CD4-positive, CD25-positive, alpha-beta regulatory T cell (primary cell): ENCODE measurements at regions not wholly inside any gene's neighbourhood (a gene's known extent, or its start where the extent isn't known, plus 50 kb on each side); places are given as distances from the start of the nearest gene placed in this dataset.

Source experiments
- ATAC-seq, 2 donors: fragments of 150-1000 bp; cut with Tn5 transposase; one replicate each; pipeline ENCODE4 v1.10.0; 2021; ENCODE audit warnings: low read depth in 2 of 2, moderate number of reproducible peaks in 2 of 2, moderate library complexity in 1 of 2
- DNase-seq, 3 donors: peaks; one replicate each; pipeline versions ENCODE4 v3.0.0 to v3.0.0-alpha.2; 2012 to 2022; ENCODE audit warnings: mixed read lengths in 1 of 3
- H3K27ac ChIP-seq: one replicate; pipeline ENCODE4 v1.7.0; 2013; ENCODE audit warnings: mild to moderate bottlenecking, low read length; ENCODE audit not compliant: insufficient read depth, poor library complexity, severe bottlenecking
- H3K27me3 ChIP-seq: one replicate; pipeline ENCODE4 v1.7.0; 2013; ENCODE audit warnings: low read length; ENCODE audit not compliant: control insufficient read depth, insufficient read depth
- H3K36me3 ChIP-seq: one replicate; pipeline ENCODE4 v1.7.0; 2013; ENCODE audit warnings: mild to moderate bottlenecking, low read length, moderate library complexity; ENCODE audit not compliant: control insufficient read depth, insufficient read depth
- H3K4me1 ChIP-seq: 2 replicates; pipeline ENCODE4 v1.7.0; 2013; ENCODE audit warnings: mild to moderate bottlenecking, low read length; ENCODE audit not compliant: insufficient read depth, control insufficient read depth, poor library complexity, severe bottlenecking
- H3K4me3 ChIP-seq: one replicate; pipeline ENCODE4 v1.7.0; 2013; ENCODE audit warnings: low read depth, mild to moderate bottlenecking, low read length, moderate library complexity
- H3K9me3 ChIP-seq, 2 experiments: 1 replicate in 1 of 2; 2 replicates in 1 of 2; pipeline ENCODE4 v1.7.0; 2013; ENCODE audit warnings: low read length in 2 of 2, mild to moderate bottlenecking in 1 of 2, moderate library complexity in 1 of 2; ENCODE audit not compliant: control insufficient read depth in 2 of 2
- H3K27ac Mint-ChIP-seq, 3 donors: one replicate each; pipeline ENCODE4 v1.8.0; 2020 to 2022; ENCODE audit warnings: mild to moderate bottlenecking in 3 of 3, mixed read lengths in 3 of 3, moderate library complexity in 2 of 3
- H3K27me3 Mint-ChIP-seq: one replicate; pipeline ENCODE4 v1.8.0; 2022; ENCODE audit warnings: mild to moderate bottlenecking, mixed read lengths
- H3K36me3 Mint-ChIP-seq: one replicate; pipeline ENCODE4 v1.8.0; 2020; ENCODE audit warnings: mixed read lengths
- H3K4me1 Mint-ChIP-seq, 4 donors: one replicate each; pipeline ENCODE4 v1.8.0; 2020 to 2022; ENCODE audit warnings: mixed read lengths in 4 of 4, mild to moderate bottlenecking in 1 of 4
- H3K4me3 Mint-ChIP-seq, 4 donors: one replicate each; pipeline ENCODE4 v1.8.0; 2020 to 2022; ENCODE audit warnings: mild to moderate bottlenecking in 4 of 4, mixed read lengths in 4 of 4, moderate library complexity in 3 of 4
- H3K9me3 Mint-ChIP-seq, 7 donors: one replicate each; pipeline ENCODE4 v1.8.0; 2020 to 2022; ENCODE audit warnings: mixed read lengths in 7 of 7, mild to moderate bottlenecking in 3 of 7, moderate library complexity in 2 of 7

DNA sequence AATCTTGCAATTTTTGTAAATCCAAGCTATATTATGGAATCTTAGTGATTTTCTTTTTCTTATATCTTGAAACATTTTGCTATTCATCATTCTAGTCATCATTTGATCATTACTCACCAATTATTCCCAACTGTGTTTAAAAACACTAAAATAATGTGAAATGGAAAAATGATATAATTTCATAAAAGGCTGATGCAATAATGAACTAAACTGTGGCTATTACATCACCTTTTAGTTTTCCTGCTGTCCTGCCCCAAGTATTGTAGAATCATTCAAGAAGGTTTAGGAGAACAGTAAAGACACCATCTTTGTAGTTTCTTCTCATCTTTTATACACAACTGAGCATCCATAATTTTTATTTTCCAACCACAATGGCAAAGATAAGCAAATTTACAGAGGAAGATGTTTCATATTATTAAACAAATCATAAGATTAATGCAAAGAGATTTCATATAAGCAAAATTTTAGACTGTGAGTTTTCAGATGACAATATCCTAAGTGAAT is 431.0 kb upstream of the SLC30A5 start:
- DNase-seq (no peak), ATAC-seq (no peak)
- Histone ChIP-seq H3K27me3 (peaks cover 4% of the 10 kb centered on the region), H3K4me1 (no peaks in the 10 kb centered on the region), H3K4me3 (no peak overlapping the region), H3K36me3 (no peaks in the 10 kb centered on the region), H3K9me3 (no peaks in the 10 kb centered on the region), H3K27ac (no peak overlapping the region)
- H3K9me3 Mint-ChIP-seq, result peaks cover 0 to 3% (median 0%) of the 10 kb centered on the region in 7 donors
- H3K4me1 Mint-ChIP-seq, result no peaks in the 10 kb centered on the region
- no peak overlapping the region for H3K4me3 Mint-ChIP-seq
- no peaks in the 10 kb centered on the region for H3K36me3 Mint-ChIP-seq
- peaks cover 27% of the 10 kb centered on the region for H3K27me3 Mint-ChIP-seq
- H3K27ac Mint-ChIP-seq, result no peak overlapping the region

DNA sequence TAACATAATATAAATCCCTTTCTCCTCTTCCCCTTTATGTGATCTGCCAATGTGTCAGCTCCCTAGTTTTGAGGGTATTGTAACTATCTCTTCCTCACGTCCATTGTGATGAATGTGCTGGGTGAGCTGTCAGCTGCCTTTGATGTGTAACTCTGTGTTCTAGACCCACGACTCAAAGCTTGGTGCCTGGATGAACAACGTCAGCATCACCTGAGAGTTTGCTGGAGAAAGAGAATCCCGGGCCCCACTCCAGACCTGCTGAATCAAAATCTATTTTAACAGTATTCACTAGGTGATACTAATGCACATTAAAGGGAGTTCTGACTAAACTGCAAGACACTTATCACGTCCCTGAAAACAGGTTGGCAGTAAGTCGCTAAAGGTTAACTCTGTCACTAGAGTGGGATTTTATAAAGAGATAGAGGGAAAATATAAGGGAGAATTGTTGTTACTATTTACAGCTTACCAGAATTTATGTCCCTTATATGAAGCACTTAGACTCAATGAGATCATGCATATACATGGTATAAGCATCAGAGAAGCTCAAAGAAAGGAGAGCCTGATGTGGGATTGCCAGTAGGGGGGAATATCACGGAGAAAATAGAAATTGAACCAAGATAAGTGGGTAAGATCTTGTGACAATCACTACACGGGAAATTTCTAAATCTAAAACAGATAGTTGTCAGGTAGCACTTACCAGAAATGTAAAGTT is 423.8 kb upstream of the SLC30A5 start:
- ATAC-seq, result no peak
- H3K9me3 Mint-ChIP-seq, result no peaks in the 10 kb centered on the region
- H3K27me3 ChIP-seq, result peaks cover 6% of the 10 kb centered on the region
- H3K27me3 Mint-ChIP-seq, result peaks cover 21% of the 10 kb centered on the region
- H3K36me3 Mint-ChIP-seq, result no peaks in the 10 kb centered on the region
- no peaks in the 10 kb centered on the region for H3K36me3 ChIP-seq
- no peaks in the 10 kb centered on the region for H3K4me1 ChIP-seq
- no peak overlapping the region for H3K4me3 Mint-ChIP-seq
- no peak overlapping the region for H3K27ac ChIP-seq
- no peak for DNase-seq
- H3K9me3 ChIP-seq, result no peaks in the 10 kb centered on the region
- H3K4me1 Mint-ChIP-seq, result peaks cover 0 to 4% (median under 1%) of the 10 kb centered on the region in 4 donors
- H3K4me3 ChIP-seq, result no peak overlapping the region
- no peak overlapping the region for H3K27ac Mint-ChIP-seq

DNA sequence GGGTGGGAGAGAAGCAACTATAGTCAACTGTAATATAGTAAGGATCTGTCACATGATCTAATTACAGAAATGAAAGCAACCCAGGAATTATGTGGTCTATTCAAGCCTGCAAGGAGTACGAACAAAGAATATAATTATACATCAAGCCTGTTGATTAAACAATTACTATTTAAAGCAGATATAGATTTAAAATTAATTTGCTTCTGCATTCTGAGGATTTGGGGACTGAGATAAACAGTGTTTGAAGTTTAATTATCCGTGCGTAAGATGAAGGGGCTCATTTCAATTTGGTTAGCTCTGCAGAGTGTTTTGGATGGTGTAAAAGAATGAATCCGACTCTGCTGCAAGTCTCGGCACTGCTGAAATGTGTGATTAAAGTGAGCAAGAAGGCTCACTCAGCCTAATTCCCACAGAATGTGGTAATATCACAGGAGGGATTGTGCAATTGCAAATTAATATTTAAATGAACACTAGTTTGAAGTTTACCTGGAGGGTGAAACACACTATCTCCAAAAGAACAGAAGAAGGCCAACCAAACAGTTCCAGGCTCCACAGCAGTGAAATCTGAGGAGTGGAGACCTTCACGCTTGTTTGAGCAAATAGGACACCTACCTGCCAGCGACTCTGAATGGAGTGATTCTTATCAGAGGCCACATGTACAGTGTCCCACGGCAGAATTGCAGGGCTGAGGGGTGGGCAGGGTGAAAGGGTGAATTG is 420.6 kb upstream of the SLC30A5 start:
- Histone ChIP-seq H3K36me3 (no peaks in the 10 kb centered on the region), H3K4me3 (no peak overlapping the region), H3K4me1 (no peaks in the 10 kb centered on the region), H3K27ac (no peak overlapping the region), H3K9me3 (no peaks in the 10 kb centered on the region), H3K27me3 (peaks cover 4% of the 10 kb centered on the region)
- ATAC-seq, result no peak
- no peak overlapping the region for H3K4me3 Mint-ChIP-seq
- peaks cover 0 to 2% (median 0%) of the 10 kb centered on the region in 7 donors for H3K9me3 Mint-ChIP-seq
- no peaks in the 10 kb centered on the region for H3K36me3 Mint-ChIP-seq
- DNase-seq, result no peak
- no peak overlapping the region for H3K27ac Mint-ChIP-seq
- H3K4me1 Mint-ChIP-seq, result peaks cover 0 to 4% (median under 1%) of the 10 kb centered on the region in 4 donors
- H3K27me3 Mint-ChIP-seq, result peaks cover 8% of the 10 kb centered on the region

DNA sequence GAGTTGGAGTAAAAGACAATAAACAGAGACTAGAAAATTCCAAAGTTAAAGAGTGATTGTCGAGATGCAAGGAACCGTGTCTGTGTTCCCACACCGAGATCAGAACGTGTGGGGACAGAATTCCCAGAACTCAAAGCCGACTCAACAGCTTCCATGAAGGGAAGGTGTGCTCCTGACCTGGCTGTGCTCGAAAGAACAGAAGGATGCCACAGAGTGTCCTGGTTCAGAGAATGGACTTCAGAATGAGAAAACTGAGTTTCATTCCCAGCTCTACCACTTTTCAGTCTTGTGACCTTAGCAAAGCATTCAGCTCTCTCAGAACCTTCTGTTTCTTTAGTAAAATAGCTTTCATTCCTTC is 420.0 kb upstream of the SLC30A5 start:
- ATAC-seq (no peak), DNase-seq (no peak)
- H3K4me1 Mint-ChIP-seq, result peaks cover 0 to 3% (median under 1%) of the 10 kb centered on the region in 4 donors
- no peak overlapping the region for H3K27ac Mint-ChIP-seq
- no peaks in the 10 kb centered on the region for H3K36me3 ChIP-seq
- H3K27me3 Mint-ChIP-seq, result peaks cover 8% of the 10 kb centered on the region
- H3K4me3 Mint-ChIP-seq, result no peak overlapping the region
- no peaks in the 10 kb centered on the region for H3K9me3 ChIP-seq
- H3K27ac ChIP-seq, result no peak overlapping the region
- H3K4me3 ChIP-seq, result no peak overlapping the region
- H3K4me1 ChIP-seq, result no peaks in the 10 kb centered on the region
- H3K9me3 Mint-ChIP-seq, result peaks cover 0 to 2% (median 0%) of the 10 kb centered on the region in 7 donors
- H3K36me3 Mint-ChIP-seq, result no peaks in the 10 kb centered on the region
- peaks cover 4% of the 10 kb centered on the region for H3K27me3 ChIP-seq

DNA sequence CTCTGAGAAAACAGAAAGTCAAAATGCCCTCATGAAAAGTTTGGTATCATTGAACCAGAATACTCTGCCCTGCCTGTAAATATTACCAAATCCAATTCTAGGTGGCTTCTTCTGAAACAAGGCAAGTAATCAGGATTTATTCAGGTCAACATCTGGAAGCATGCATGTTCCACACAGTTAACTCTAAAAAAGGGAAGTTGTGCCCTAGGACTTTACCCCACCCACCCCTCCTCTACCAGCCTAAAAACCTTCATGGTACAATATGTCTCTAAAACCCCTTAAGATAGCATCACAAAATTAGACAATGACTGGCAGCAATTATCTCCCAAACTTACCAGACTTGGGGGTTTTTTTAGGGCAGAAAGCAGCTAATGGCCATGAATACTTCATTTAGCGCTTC is 414.8 kb upstream of the SLC30A5 start:
- H3K27me3 Mint-ChIP-seq, result peaks cover 27% of the 10 kb centered on the region
- peaks cover 2% of the 10 kb centered on the region for H3K27me3 ChIP-seq
- H3K4me1 Mint-ChIP-seq, result no peaks in the 10 kb centered on the region
- H3K4me3 Mint-ChIP-seq, result no peak overlapping the region
- H3K27ac ChIP-seq, result no peak overlapping the region
- no peak overlapping the region for H3K4me3 ChIP-seq
- no peaks in the 10 kb centered on the region for H3K36me3 Mint-ChIP-seq
- no peak for ATAC-seq
- H3K9me3 ChIP-seq, result no peaks in the 10 kb centered on the region
- no peaks in the 10 kb centered on the region for H3K36me3 ChIP-seq
- no peak for DNase-seq
- no peak overlapping the region for H3K27ac Mint-ChIP-seq
- no peaks in the 10 kb centered on the region for H3K4me1 ChIP-seq
- peaks cover 0 to 3% (median 0%) of the 10 kb centered on the region in 7 donors for H3K9me3 Mint-ChIP-seq

DNA sequence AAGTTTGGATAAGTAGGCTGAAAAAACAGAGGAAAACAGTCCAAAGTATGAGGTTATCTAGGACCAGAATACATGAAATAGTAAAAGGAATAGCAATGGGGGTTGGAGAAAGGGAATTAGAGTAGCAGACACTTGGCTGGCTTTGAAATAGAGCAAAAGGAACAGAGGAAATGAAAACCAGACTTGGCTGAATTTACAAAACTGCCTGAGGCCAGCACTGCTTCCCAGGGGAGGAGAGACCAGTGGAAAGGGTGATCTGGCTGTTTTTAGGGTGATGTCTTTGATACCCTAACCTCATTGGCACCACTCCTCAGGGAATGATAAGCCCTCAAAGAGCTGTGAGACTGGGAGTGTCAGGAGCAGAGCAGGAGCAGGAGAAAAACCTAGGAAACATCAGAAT is 413.4 kb upstream of the SLC30A5 start:
- Histone ChIP-seq H3K9me3 (no peaks in the 10 kb centered on the region), H3K4me1 (no peaks in the 10 kb centered on the region), H3K4me3 (no peak overlapping the region), H3K27me3 (peaks cover 2% of the 10 kb centered on the region), H3K36me3 (no peaks in the 10 kb centered on the region), H3K27ac (no peak overlapping the region)
- no peak for DNase-seq
- H3K27me3 Mint-ChIP-seq, result peaks cover 32% of the 10 kb centered on the region
- no peak for ATAC-seq
- no peaks in the 10 kb centered on the region for H3K36me3 Mint-ChIP-seq
- no peak overlapping the region for H3K4me3 Mint-ChIP-seq
- H3K9me3 Mint-ChIP-seq, result peaks cover 0 to 3% (median 0%) of the 10 kb centered on the region in 7 donors
- H3K4me1 Mint-ChIP-seq, result no peaks in the 10 kb centered on the region
- H3K27ac Mint-ChIP-seq, result no peak overlapping the region

DNA sequence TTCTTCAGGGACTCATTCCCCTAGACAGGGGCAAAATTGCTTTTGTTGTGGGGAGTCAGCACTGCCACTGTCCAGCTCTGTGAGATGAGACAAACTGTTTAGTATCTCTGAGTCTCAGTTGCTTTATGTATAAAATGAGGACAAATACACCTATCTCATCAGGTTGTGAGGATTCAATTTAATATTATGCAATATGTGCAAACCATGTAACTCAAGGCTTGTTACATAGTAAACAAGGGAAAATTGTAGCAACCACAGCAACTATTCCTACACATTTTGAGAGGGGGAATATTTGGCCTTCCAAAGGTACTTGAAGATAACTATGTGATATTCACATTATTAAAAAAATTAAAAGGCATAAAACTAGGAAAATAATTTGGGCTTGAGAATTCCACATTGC is 411.9 kb upstream of the SLC30A5 start:
- H3K9me3 Mint-ChIP-seq, result peaks cover 0 to 3% (median 0%) of the 10 kb centered on the region in 7 donors
- no peaks in the 10 kb centered on the region for H3K36me3 ChIP-seq
- ATAC-seq, result no peak

More for the DNA sequence above, 411.9 kb upstream of the SLC30A5 start:
- H3K4me3 Mint-ChIP-seq, result no peak overlapping the region
- peaks cover 32% of the 10 kb centered on the region for H3K27me3 Mint-ChIP-seq
- H3K4me1 ChIP-seq, result no peaks in the 10 kb centered on the region
- no peaks in the 10 kb centered on the region for H3K4me1 Mint-ChIP-seq
- H3K27me3 ChIP-seq, result peaks cover 3% of the 10 kb centered on the region
- no peaks in the 10 kb centered on the region for H3K36me3 Mint-ChIP-seq
- DNase-seq, result no peak
- H3K27ac ChIP-seq, result no peak overlapping the region
- no peaks in the 10 kb centered on the region for H3K9me3 ChIP-seq
- no peak overlapping the region for H3K4me3 ChIP-seq
- no peak overlapping the region for H3K27ac Mint-ChIP-seq
